ENCODE measurements at regions not wholly inside any gene's neighbourhood (a gene's known extent, or its start where the extent isn't known, plus 50 kb on each side); places are given as distances from the start of the nearest gene placed in this dataset.

DNA sequence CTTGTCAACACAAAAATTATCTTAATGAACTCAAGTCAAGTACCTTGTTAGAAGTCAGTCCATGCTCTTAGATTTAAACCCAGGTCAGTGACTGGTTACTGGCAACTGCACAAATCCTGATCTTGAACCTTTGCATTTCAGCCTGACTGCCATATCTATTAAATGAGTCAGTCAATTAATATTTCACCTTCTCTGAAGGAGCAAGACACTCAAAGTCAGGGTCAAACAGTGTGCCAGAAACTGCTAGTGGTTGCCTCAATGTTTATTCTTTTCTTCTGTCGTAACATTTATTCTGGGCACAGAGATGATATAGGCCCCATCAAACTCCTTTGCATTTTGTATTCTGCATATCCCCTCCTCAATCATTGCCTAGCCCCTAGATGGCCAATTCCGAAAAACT is 193.9 kb upstream of the MOCS1 start:
- no peak for FAIRE-seq
- Histone ChIP-seq H3K4me3 (ENCODE audit: insufficient read depth, low read depth, low read length) (no peak overlapping the region), H3K36me3 (ENCODE audit: insufficient read depth, low read length) (no peaks in the 10 kb centered on the region), H3K9ac (ENCODE audit: low read length) (no peak overlapping the region), H3K27ac (ENCODE audit: low read depth, low read length) (no peak overlapping the region), H3K9me3 (ENCODE audit: insufficient read depth, low read depth, low read length) (peaks cover 3% of the 10 kb centered on the region), H2AFZ (ENCODE audit: low read depth, low read length) (no peak overlapping the region), H3K79me2 (ENCODE audit: insufficient read depth, low read length) (no peaks in the 10 kb centered on the region), H3K4me1 (ENCODE audit: insufficient read depth, low read length) (no peaks in the 10 kb centered on the region), H3K4me2 (ENCODE audit: low read length) (no peak overlapping the region), H4K20me1 (ENCODE audit: insufficient read depth, low read length) (no peaks in the 10 kb centered on the region), H3K27me3 (ENCODE audit: insufficient read depth, low read length) (no peaks in the 10 kb centered on the region)
- Mint-ChIP-seq H3K27me3 (ENCODE audit: low read depth, unreplicated experiment) (peaks cover 10% of the 10 kb centered on the region), H3K27ac (ENCODE audit: unreplicated experiment) (no peak overlapping the region), H3K36me3 (ENCODE audit: low read depth, unreplicated experiment) (no peaks in the 10 kb centered on the region), H3K4me3 (ENCODE audit: unreplicated experiment) (no peak overlapping the region), H3K4me1 (ENCODE audit: low read depth, unreplicated experiment) (no peaks in the 10 kb centered on the region), H3K9me3 (ENCODE audit: unreplicated experiment) (no peaks in the 10 kb centered on the region)
- TF ChIP-seq CTCF (IDR thresholded peaks at IDR 0.05; ENCODE audit: insufficient read depth, low read depth, low read length) (no peak), EZH2 (IDR thresholded peaks at IDR 0.05; ENCODE audit: insufficient read depth, low read length) (no peak)
- no peak for DNase-seq (ENCODE audit: low read depth)

GRCh38 chr6:40125680-40126394 is 191.6 kb upstream of the MOCS1 start:
- H3K36me3 Mint-ChIP-seq (ENCODE audit: low read depth, unreplicated experiment) = no peaks in the 10 kb centered on the region
- TF ChIP-seq CTCF (IDR thresholded peaks at IDR 0.05; ENCODE audit: insufficient read depth, low read depth, low read length) = no peak
- TF ChIP-seq EZH2 (IDR thresholded peaks at IDR 0.05; ENCODE audit: insufficient read depth, low read length) = no peak
- H3K4me2 ChIP-seq (ENCODE audit: low read length) = no peak overlapping the region
- H3K27me3 ChIP-seq (ENCODE audit: insufficient read depth, low read length) = no peaks in the 10 kb centered on the region
- no peak overlapping the region for H3K4me3 ChIP-seq (ENCODE audit: insufficient read depth, low read depth, low read length)
- H3K4me1 Mint-ChIP-seq (ENCODE audit: low read depth, unreplicated experiment) = no peaks in the 10 kb centered on the region
- peaks cover 15% of the 10 kb centered on the region for H3K27me3 Mint-ChIP-seq (ENCODE audit: low read depth, unreplicated experiment)
- peaks cover 3% of the 10 kb centered on the region for H3K9me3 ChIP-seq (ENCODE audit: insufficient read depth, low read depth, low read length)
- H3K27ac Mint-ChIP-seq (ENCODE audit: unreplicated experiment) = no peak overlapping the region
- H3K4me3 Mint-ChIP-seq (ENCODE audit: unreplicated experiment) = no peak overlapping the region
- no peaks in the 10 kb centered on the region for H3K4me1 ChIP-seq (ENCODE audit: insufficient read depth, low read length)
- no peaks in the 10 kb centered on the region for H3K9me3 Mint-ChIP-seq (ENCODE audit: unreplicated experiment)
- DNase-seq (ENCODE audit: low read depth) (no peak), FAIRE-seq (no peak)
- H3K79me2 ChIP-seq (ENCODE audit: insufficient read depth, low read length) = no peaks in the 10 kb centered on the region
- no peak overlapping the region for H2AFZ ChIP-seq (ENCODE audit: low read depth, low read length)
- no peak overlapping the region for H3K9ac ChIP-seq (ENCODE audit: low read length)
- H4K20me1 ChIP-seq (ENCODE audit: insufficient read depth, low read length) = no peaks in the 10 kb centered on the region
- no peaks in the 10 kb centered on the region for H3K36me3 ChIP-seq (ENCODE audit: insufficient read depth, low read length)
- no peak overlapping the region for H3K27ac ChIP-seq (ENCODE audit: low read depth, low read length)

GRCh38 chr6:40124924-40125323 is 190.7 kb upstream of the MOCS1 start:
- H3K27me3 Mint-ChIP-seq (ENCODE audit: low read depth, unreplicated experiment) = peaks cover 15% of the 10 kb centered on the region

More at GRCh38 chr6:40124924-40125323, 190.7 kb upstream of the MOCS1 start:
- Histone ChIP-seq H4K20me1 (ENCODE audit: insufficient read depth, low read length) (no peaks in the 10 kb centered on the region), H3K4me1 (ENCODE audit: insufficient read depth, low read length) (no peaks in the 10 kb centered on the region), H3K27ac (ENCODE audit: low read depth, low read length) (no peak overlapping the region), H3K4me2 (ENCODE audit: low read length) (no peak overlapping the region), H3K27me3 (ENCODE audit: insufficient read depth, low read length) (no peaks in the 10 kb centered on the region), H3K9me3 (ENCODE audit: insufficient read depth, low read depth, low read length) (peaks cover 3% of the 10 kb centered on the region), H3K79me2 (ENCODE audit: insufficient read depth, low read length) (no peaks in the 10 kb centered on the region), H2AFZ (ENCODE audit: low read depth, low read length) (no peak overlapping the region), H3K9ac (ENCODE audit: low read length) (no peak overlapping the region), H3K36me3 (ENCODE audit: insufficient read depth, low read length) (no peaks in the 10 kb centered on the region), H3K4me3 (ENCODE audit: insufficient read depth, low read depth, low read length) (no peak overlapping the region)
- DNase-seq (ENCODE audit: low read depth) (no peak), FAIRE-seq (no peak)
- TF ChIP-seq EZH2 (IDR thresholded peaks at IDR 0.05; ENCODE audit: insufficient read depth, low read length) = no peak
- TF ChIP-seq CTCF (IDR thresholded peaks at IDR 0.05; ENCODE audit: insufficient read depth, low read depth, low read length) = no peak
- Mint-ChIP-seq H3K36me3 (ENCODE audit: low read depth, unreplicated experiment) (no peaks in the 10 kb centered on the region), H3K27ac (ENCODE audit: unreplicated experiment) (no peak overlapping the region), H3K4me3 (ENCODE audit: unreplicated experiment) (no peak overlapping the region), H3K9me3 (ENCODE audit: unreplicated experiment) (no peaks in the 10 kb centered on the region), H3K4me1 (ENCODE audit: low read depth, unreplicated experiment) (no peaks in the 10 kb centered on the region)

All from astrocyte (in vitro differentiated cells and primary cell).